Ishikawa (cell line): ENCODE measurements at regions not wholly inside any gene's neighbourhood (a gene's known extent, or its start where the extent isn't known, plus 50 kb on each side); places are given as distances from the start of the nearest gene placed in this dataset.

Experiments used
- CEBPB ChIP-seq: IDR thresholded peaks from 2 replicates; pipeline ENCODE4 v1.6.1; 2012
- CREB1 ChIP-seq: IDR thresholded peaks from 2 replicates; pipeline ENCODE4 v1.6.1; 2012; ENCODE audit warnings: low read depth
- EGR1 ChIP-seq: IDR thresholded peaks from 2 replicates; pipeline ENCODE4 v1.6.1; 2012
- EP300 ChIP-seq: IDR thresholded peaks from 2 replicates; pipeline ENCODE4 v1.6.1; 2012; ENCODE audit warnings: borderline replicate concordance
- FOXM1 ChIP-seq: IDR thresholded peaks from 2 replicates; pipeline ENCODE4 v1.6.1; 2012; ENCODE audit warnings: low read depth, borderline replicate concordance
- MAX ChIP-seq: IDR thresholded peaks from 2 replicates; pipeline ENCODE4 v1.6.1; 2012
- RAD21 ChIP-seq: IDR thresholded peaks from 2 replicates; pipeline ENCODE4 v1.6.1; 2012; ENCODE audit warnings: low read depth
- REST ChIP-seq: IDR thresholded peaks from 2 replicates; pipeline ENCODE4 v1.6.1; 2012; ENCODE audit warnings: low read depth, mild to moderate bottlenecking
- TAF1 ChIP-seq: IDR thresholded peaks from 2 replicates; pipeline ENCODE4 v1.6.1; 2012; ENCODE audit warnings: low read depth, mild to moderate bottlenecking
- TCF12 ChIP-seq: IDR thresholded peaks from 2 replicates; pipeline ENCODE4 v1.6.1; 2012; ENCODE audit warnings: low read depth
- TEAD4 ChIP-seq: IDR thresholded peaks from 2 replicates; pipeline ENCODE4 v1.6.1; 2012
- YY1 ChIP-seq: IDR thresholded peaks from 2 replicates; pipeline ENCODE4 v1.6.1; 2012; ENCODE audit warnings: low read depth
- ZBTB7A ChIP-seq: IDR thresholded peaks from 2 replicates; pipeline ENCODE4 v1.6.1; 2012; ENCODE audit warnings: low read depth

- TF ChIP-seq REST (no peak), FOXM1 (no peak), MAX (no peak), EP300 (no peak), TAF1 (no peak), TEAD4 (no peak), CEBPB (no peak), TCF12 (no peak), ZBTB7A (no peak), RAD21 (no peak), YY1 (no peak), EGR1 (no peak), CREB1 (no peak)
Observed at GRCh38 chr16:26672206-26672605, 394.5 kb upstream of the C16orf82 start.
